ENCODE measurements at regions not wholly inside any gene's neighbourhood (a gene's known extent, or its start where the extent isn't known, plus 50 kb on each side); places are given as distances from the start of the nearest gene placed in this dataset.

DNA sequence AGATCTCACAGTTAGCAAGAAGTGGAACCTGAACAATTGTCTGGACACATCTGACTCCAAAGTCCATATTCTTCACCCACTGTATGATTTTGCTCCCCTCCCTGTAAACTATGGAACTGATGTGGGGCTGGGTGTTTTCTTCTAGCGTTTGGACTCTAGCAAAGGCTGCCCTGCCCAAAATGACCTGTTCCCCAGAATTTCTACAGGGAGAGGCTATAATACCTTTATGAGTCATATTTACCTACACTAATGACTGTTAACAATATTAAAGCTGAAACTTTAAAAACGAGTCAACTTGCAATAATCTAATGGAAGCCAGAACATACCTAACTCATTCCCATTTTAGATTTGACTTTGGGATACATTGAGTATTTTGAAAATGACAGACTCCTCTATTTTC lies 531.2 kb upstream of the CFAP20DC start:
- TF ChIP-seq CTCF (IDR thresholded peaks at IDR 0.05) = no peak
- TF ChIP-seq POLR2A (IDR thresholded peaks at IDR 0.05) = no peak
